GM19397 (cell line): ENCODE measurements at regions not wholly inside any gene's neighbourhood (a gene's known extent, or its start where the extent isn't known, plus 50 kb on each side); places are given as distances from the start of the nearest gene placed in this dataset.

Experiments
- ATAC-seq: cut with Tn5 transposase; IDR thresholded peaks from one replicate; pipeline ENCODE4 v1.9.1; 2021; ENCODE audit warnings: mild to moderate bottlenecking, moderate library complexity; ENCODE audit not compliant: unreplicated experiment

DNA sequence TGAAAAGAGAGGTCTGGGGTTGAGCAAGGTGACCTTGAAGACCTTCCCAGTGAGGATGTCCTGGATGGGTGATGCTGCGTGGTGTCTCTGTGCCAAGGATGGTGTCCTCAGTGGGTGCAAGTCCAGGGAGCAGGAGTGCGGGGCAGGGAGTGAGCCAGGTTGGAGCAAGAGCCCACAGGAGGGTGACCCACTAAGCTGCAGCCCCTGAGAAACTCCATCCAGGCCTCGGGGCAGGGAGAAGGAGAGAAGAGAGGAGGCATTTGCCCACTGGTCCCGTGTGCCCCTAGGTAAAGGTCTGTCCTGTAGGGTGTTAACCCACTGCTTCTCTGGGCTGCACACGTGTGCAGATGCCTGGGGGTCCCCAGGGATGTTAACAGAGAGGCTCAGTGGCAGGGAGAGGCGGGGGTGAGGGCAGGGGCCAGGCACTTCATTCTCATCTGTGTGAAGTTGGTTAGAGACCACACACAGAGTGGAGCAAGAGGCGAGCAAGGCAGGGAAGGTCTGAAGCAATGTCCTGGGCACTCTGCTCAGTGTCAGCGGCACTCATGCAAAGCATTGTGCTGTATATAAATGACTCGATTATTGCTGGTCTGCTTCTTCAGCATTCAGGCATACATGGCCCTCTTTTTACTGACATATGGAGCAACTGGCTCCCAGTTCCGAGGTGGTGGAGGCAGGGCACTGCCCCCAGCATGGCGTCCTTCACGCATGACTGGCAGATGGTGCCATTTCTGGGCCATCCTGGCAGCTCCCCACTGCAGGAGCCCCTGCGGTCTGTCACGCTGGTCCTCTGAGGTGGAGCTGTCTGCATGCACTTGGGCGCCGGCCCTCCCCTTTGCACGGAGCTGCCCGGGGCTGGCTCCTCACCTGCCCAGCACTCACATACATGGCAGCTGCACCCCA is 117.2 kb upstream of the HS6ST1 start:
- ATAC-seq = no peak

DNA sequence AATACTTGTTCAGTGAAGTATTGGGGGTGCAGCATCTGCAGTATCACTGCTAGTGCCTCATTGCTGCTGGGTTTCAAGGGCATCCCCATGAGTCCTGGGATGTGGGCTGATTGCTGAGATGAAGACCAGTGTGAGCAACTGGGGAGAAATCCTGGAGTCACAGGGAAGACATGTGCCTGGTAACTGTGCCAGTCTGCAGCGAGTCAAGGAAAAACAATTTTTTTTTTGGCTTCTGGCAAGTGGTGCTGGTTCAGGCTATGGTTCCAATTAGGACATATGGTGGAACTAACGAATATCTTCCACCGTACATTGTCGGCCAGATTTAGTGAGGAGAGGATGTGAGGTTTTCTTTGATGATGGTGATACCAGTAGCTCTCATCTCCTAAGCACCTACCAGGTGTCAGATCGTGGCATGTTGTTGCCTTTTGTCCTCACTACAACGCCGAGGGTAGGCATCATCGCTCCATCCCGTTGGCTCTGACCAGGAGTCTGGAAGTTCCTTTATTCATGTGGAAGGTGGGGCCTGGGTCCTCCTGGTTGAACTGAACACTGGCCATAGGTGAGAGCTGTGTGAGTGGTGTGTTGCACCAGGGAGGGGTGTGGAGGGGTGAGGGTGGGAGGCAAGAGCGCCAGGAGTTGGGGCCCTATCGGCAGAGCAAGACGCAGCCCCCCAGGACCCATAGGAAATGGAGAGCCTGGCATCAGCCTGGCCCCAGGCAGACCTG is 118.0 kb upstream of the HS6ST1 start:
- ATAC-seq = no peak

GRCh38 chr2:128437204-128437565 is 118.5 kb upstream of the HS6ST1 start:
- no peak for ATAC-seq

DNA sequence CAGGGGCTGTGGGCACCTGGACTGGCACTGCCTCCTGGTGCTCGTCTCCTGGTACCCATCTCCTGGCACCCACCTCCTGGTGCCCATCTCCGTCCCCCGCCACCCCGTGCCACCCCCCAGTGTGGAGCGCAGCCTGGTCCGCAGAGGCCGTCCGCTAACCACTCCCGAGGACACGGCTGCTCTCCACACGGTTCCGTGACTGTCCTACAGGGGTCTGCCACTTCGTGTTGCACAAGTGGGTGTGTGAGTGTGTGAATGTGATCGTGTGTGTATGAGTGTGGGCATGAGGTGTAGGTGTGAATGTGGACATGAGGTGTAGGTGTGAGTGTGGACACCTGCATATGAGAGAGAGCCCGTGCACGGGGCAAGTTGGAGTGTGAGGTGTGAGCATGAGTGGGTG is 119.4 kb upstream of the HS6ST1 start:
- ATAC-seq = no peak

- ATAC-seq = no peak
These were observed 119.9 kb upstream of the HS6ST1 start for GRCh38 chr2:128438586-128438985.

DNA sequence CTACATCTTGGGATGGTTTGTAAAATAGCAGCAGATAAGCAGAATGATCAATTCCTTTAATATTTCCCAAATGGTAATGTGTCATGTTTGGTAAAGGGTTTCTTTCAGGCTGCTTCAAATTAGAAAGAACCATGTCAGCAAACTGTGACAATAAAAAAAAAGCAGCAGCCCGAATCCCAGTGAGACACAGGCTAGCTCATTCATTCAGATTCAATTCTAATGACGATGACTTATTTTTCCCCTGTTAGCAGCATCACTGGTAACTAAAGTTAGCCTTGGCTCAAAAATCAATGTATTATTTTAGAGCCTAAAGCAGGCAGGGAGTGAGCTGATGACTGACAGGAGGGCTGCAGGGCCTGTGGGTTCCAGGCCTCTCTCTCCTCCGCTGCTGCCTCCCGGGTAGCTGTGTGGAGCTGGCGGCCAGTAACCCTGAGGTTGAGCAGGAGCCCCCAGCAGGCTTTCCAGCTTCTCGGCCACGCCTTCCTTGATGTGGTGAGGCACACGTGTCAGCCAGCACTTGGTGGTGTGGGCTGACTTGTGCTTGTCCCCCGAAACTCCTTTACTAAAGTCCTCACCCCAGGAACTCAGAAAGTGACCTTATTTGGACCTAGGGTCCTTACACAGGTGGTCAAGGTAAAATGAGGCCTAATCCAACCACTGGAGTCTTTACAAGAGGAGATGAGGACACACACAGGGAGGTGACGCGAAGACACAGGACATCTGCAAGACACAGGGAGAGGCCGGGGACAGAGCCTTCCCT is 120.5 kb upstream of the HS6ST1 start:
- ATAC-seq = no peak

GRCh38 chr2:128439791-128440665 is 121.4 kb upstream of the HS6ST1 start:
- no peak for ATAC-seq

DNA sequence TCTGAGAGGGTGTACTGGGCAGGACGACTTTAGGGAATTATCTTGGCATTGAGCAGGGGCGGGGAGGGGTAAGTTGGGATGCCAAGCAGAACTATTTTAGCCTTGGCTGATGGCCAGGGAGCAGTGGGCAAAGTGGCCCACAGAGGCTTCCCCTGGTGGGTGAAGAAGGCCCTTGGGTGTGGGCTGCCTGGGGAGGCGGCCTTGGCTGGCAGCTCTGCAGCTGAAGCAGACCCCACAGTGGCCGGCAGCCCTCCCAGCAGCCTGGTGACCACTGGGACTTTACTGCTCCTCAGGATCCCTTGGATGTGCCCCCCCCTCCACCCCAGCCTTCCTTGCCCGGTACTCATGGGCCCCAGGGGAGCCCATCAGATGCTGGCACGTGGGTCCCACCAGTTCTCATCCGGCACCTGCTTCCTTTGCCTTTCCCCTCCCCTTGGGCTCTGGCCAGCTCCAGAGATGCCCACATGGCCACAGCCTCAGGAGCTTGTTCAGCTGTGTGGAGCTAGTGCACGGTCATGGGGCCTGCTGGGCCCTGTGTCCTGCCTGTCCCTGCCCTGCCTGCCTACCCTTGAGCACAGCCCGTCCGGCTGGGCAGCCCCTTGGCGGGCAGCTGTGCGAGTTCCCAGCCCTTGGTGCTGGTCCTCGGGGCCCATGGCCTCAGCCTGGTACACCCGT is 122.1 kb upstream of the HS6ST1 start:
- no peak for ATAC-seq

- no peak for ATAC-seq
These were observed 122.8 kb upstream of the HS6ST1 start for GRCh38 chr2:128441341-128442052.

- no peak for ATAC-seq
These were observed 123.5 kb upstream of the HS6ST1 start for GRCh38 chr2:128442053-128442751.

DNA sequence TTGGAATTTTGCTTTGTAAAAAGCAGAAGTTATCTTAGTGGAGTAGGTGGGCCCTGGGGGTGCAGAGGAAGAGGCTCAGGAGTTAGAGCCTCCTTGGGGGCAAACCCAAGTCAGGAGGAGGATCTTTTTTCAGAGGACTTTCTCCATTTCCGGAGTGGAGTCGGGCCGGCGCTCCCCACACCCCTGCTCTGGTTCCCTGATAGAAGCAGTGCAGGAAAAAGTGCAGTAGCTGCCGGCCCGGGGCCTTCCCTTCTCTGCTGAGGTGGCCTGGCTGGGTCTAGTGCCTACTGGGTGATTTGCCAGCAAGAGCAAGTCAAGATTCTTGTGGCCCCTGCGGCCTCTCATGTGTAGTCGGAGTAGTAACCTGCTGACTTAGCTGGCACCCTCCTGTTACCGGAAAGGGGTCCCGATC is 124.2 kb upstream of the HS6ST1 start:
- no peak for ATAC-seq

DNA sequence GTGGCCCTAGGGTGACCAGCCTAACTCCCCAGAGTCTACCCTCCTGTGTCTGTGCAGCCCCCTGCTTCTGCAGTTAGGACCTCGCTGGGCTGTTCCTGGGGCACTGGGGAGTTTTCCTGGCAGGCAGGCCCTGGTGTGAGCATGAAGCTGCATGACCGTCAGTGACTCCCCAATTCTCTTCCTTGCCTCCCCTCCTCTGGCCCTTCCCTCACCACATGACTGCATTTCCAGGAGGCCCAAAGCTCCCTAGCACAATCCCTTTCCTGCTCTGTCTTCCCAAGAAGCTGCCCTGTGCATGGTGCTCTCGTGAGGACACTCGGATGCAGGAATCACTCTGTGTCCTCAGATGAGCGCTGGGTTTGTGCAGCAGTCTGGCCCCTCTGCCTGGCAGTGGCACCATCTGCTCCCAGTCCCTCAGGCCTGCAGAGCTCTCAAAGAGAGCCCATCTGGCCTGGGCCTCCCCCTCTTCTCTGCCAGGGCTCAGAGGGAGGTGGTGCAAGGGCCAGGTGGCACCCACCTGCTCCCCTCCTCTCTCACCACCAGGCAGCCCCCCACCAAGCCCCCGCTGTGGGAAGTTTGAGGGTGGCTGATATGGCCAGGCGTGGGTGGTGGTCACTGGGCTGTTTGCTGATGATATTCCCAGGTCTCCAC is 125.6 kb upstream of the HS6ST1 start:
- ATAC-seq = no peak

DNA sequence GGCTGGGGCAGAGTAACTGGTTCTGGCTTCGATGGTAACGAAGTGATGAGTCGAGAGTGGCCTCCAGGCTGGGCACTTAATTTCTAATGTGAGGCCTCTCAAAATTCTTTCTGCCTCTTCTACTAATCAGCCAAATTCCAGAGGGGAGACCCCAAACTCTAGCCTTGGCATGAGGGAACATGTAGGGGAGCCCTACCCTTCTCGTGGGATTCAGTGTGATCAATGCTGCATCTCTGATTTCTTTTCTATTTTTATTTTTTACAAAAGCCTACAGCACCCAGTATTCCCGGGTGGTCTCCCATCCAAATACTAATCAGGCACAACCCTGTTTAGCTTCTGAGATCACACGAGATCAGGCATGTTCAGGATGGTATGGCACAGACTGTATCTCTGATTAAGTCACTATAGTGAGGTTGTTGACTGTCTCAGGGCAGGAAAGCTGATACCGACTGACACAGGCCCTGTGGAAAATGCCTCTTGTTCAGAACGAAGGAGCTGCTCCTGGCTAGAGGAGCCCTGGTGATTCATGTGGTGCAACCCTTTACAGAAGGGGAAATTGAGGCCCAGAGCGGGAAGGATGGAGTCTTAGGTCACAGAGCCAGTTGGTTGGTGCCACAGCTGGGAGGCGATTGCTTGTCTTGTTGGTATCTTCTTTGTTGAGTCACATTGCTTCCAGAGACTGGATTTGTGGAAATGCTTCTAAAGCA is 126.3 kb upstream of the HS6ST1 start:
- ATAC-seq = no peak

- ATAC-seq = no peak
These were observed 126.8 kb upstream of the HS6ST1 start for GRCh38 chr2:128445523-128445900.

GRCh38 chr2:128446049-128446873 is 127.6 kb upstream of the HS6ST1 start:
- no peak for ATAC-seq

DNA sequence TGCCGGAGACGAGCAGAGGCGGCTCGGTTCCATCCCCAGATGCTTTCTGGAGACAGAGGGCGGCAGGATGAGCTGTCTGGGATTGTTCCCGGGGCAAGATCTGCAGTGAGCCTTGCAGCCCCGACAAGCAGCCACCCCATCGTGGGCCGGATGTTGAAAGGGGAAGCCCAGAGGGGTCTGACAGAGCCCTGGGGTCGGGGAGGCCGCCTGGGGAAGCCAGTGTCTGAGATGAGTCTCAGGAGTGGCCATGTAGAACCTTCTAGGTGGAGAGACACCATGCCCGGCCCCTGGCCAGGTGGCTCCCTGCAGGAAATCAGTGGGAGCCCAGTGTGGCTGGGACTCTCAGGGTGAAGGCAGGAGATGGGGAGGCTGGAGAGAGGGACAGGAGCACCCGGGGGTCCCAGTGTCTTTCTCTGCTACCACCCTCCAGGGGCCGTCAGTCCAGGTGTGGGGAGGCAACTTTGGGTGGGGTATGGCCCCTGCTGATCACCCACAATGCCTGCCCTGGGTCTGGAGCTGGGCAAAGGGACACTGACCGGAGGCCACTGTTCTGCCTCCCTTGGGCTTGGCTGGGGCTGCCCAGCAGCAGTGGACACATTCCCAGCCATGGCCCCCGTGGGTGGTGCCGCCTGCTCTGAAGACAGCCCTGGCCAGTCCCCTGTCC is 128.3 kb upstream of the HS6ST1 start:
- ATAC-seq = no peak
